Keratinocyte (primary cell): ENCODE measurements at regions not wholly inside any gene's neighbourhood (a gene's known extent, or its start where the extent isn't known, plus 50 kb on each side); places are given as distances from the start of the nearest gene placed in this dataset.

Experiments
- DNase-seq: peaks from one replicate; pipeline ENCODE4 v3.0.0-alpha.2; 2011; ENCODE audit warnings: low read depth, missing footprints, low spot score
- FAIRE-seq: peaks from 2 replicates; lab custom pipeline; 2011; peaks lifted over from hg19 to GRCh38; lab: Jason Lieb, UNC
- H2AFZ ChIP-seq: 2 replicates; pipeline ENCODE4 v1.6.0; 2012; ENCODE audit warnings: low read length, control low read depth, inconsistent platforms; ENCODE audit not compliant: control insufficient read depth
- H3K27ac ChIP-seq: 2 replicates; pipeline ENCODE4 v1.5.1; 2011; ENCODE audit warnings: low read length; ENCODE audit not compliant: control insufficient read depth, insufficient read depth
- H3K27me3 ChIP-seq: 3 replicates; pipeline ENCODE4 v1.6.0; 2011; ENCODE audit warnings: low read length; ENCODE audit not compliant: control insufficient read depth, insufficient read depth; ENCODE audit errors: extremely low read depth
- H3K36me3 ChIP-seq, 2 experiments: 2 replicates in 1 of 2; 3 replicates in 1 of 2; pipeline ENCODE4 v1.5.1; 2011; ENCODE audit warnings: low read length in 2 of 2, mild to moderate bottlenecking in 1 of 2; ENCODE audit not compliant: control insufficient read depth in 2 of 2, insufficient read depth in 2 of 2; ENCODE audit errors: extremely low read depth in 1 of 2
- H3K4me1 ChIP-seq: 3 replicates; pipeline ENCODE4 v1.5.1; 2011; ENCODE audit warnings: low read length; ENCODE audit not compliant: control insufficient read depth, insufficient read depth; ENCODE audit errors: extremely low read depth
- H3K4me2 ChIP-seq: 3 replicates; pipeline ENCODE4 v1.6.0; 2011; ENCODE audit warnings: low read depth, low read length; ENCODE audit not compliant: control insufficient read depth, insufficient read depth; ENCODE audit errors: extremely low read depth
- H3K4me3 ChIP-seq, 3 experiments: fragments of 200-600 bp in 1 of 3; sonication (generic) in 1 of 3; 2 replicates in 2 of 3; 3 replicates in 1 of 3; pipeline ENCODE4 v1.5.1; 2011 to 2016; ENCODE audit warnings: low read length in 3 of 3, mild to moderate bottlenecking in 3 of 3, control low read depth in 2 of 3, inconsistent platforms in 1 of 3, low read depth in 1 of 3, mixed read lengths in 1 of 3, mixed run types in 1 of 3, moderate library complexity in 1 of 3; ENCODE audit not compliant: control insufficient read depth in 2 of 3, insufficient read depth in 2 of 3; ENCODE audit errors: extremely low read depth in 1 of 3
- H3K79me2 ChIP-seq: 2 replicates; pipeline ENCODE4 v1.6.0; 2012; ENCODE audit warnings: low read length; ENCODE audit not compliant: control insufficient read depth, insufficient read depth
- H3K9ac ChIP-seq: 3 replicates; pipeline ENCODE4 v1.6.0; 2011; ENCODE audit warnings: low read length; ENCODE audit not compliant: control insufficient read depth, insufficient read depth; ENCODE audit errors: extremely low read depth
- H3K9me1 ChIP-seq: 3 replicates; pipeline ENCODE4 v1.6.0; 2011; ENCODE audit warnings: low read length; ENCODE audit not compliant: control insufficient read depth, insufficient read depth; ENCODE audit errors: extremely low read depth
- H3K9me3 ChIP-seq: 2 replicates; pipeline ENCODE4 v1.5.1; 2012; ENCODE audit warnings: low read depth, low read length; ENCODE audit not compliant: control insufficient read depth
- H4K20me1 ChIP-seq: 3 replicates; pipeline ENCODE4 v1.6.0; 2011; ENCODE audit warnings: low read length; ENCODE audit not compliant: control insufficient read depth, insufficient read depth; ENCODE audit errors: extremely low read depth
- CTCF ChIP-seq, 3 experiments: IDR thresholded peaks in 1 of 3; conservative IDR thresholded peaks in 1 of 3; optimal IDR thresholded peaks in 1 of 3; 2 replicates in 2 of 3; 3 replicates in 1 of 3; pipeline versions ENCODE3 to v1.5.1; 2011; ENCODE audit warnings: low read length in 3 of 3, mild to moderate bottlenecking in 3 of 3, moderate library complexity in 2 of 3, control low read depth in 1 of 3, inconsistent platforms in 1 of 3; ENCODE audit not compliant: insufficient read depth in 2 of 3; ENCODE audit errors: extremely low read depth in 1 of 3
- EZH2 ChIP-seq: IDR thresholded peaks from one replicate; pipeline ENCODE4 v1.6.1; 2012; ENCODE audit warnings: inconsistent platforms, mild to moderate bottlenecking, low read length, moderate library complexity
- dilution Hi-C: fragments of 300-500 bp; cut with MboI; formaldehyde crosslinking; loops from one replicate; pipeline ENCODE4 v1.7.0; 2020; ENCODE audit warnings: low sequenced_read_pairs; ENCODE audit not compliant: extremely low pct_ligation_motif_present

DNA sequence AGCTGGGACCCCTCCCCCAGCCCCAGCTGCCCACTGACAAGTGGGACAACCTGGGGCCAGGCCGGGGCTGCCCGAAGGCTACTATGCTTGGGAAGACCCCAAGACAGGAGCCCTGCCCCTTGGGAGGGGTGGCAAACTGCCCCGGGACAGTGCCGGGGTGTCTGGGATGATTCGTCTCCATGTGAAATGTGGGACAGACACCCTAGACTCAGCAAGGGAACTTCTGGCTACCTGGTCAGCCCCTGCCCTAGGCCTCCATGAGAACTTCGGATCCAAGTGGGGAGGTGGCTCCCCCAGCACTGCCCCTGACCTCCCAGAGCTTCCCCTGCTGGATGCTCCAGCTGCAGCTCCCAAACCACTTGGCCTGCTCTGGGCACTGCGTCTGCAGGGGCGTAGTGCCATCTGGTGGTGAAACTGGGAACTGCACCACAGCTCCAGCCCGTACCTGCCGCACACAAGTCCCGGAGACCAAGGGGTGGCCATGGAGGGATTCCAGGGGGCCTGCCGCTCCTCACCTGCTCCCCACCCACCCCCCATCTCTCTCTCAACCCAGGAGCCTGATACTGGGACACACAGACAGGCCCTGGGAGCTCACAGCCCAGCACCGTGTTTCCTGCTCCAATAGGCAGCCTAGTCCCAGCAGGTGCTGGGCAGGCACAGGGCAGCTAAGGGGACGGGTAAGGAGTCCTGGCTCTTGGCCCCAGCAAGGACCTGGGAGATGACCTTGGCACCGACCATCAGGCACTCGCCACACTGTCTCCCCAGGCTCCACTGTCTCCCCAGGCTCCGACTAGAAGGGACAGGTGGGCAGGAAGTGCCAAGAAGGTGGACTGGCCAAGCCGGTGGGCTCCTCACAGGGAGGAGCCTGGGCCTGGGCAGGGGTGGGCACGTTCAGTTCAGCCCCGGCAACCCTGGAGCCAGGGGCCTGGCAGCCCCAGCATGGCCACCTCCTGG is 194.1 kb downstream of the IGLL1 start:
- H4K20me1 ChIP-seq, result peaks cover 6% of the 10 kb centered on the region
- H3K27ac ChIP-seq, result no peak overlapping the region
- H3K9ac ChIP-seq, result no peak overlapping the region
- H2AFZ ChIP-seq, result no peak overlapping the region
- no peaks in the 10 kb centered on the region for H3K36me3 ChIP-seq
- H3K4me1 ChIP-seq, result no peaks in the 10 kb centered on the region
- dilution Hi-C loops, result no loop called here
- no peaks in the 10 kb centered on the region for H3K79me2 ChIP-seq
- no peak overlapping the region for H3K4me3 ChIP-seq
- no peak for FAIRE-seq
- peaks cover 5% of the 10 kb centered on the region for H3K27me3 ChIP-seq
- TF ChIP-seq CTCF (optimal IDR thresholded peaks at IDR 0.05 in 1 of 3, IDR thresholded peaks at IDR 0.05 in 1 of 3, conservative IDR thresholded peaks at IDR 0.05 in 1 of 3; ENCODE audit: extremely low read depth in 1 of 3, insufficient read depth in 2 of 3, low read length in 3 of 3) (peak; percentile 95 to 99 (median 97)), EZH2 (no peak)
- H3K9me1 ChIP-seq, result no peaks in the 10 kb centered on the region
- peak; percentile 48 for DNase-seq
- no peaks in the 10 kb centered on the region for H3K9me3 ChIP-seq
- no peak overlapping the region for H3K4me2 ChIP-seq

DNA sequence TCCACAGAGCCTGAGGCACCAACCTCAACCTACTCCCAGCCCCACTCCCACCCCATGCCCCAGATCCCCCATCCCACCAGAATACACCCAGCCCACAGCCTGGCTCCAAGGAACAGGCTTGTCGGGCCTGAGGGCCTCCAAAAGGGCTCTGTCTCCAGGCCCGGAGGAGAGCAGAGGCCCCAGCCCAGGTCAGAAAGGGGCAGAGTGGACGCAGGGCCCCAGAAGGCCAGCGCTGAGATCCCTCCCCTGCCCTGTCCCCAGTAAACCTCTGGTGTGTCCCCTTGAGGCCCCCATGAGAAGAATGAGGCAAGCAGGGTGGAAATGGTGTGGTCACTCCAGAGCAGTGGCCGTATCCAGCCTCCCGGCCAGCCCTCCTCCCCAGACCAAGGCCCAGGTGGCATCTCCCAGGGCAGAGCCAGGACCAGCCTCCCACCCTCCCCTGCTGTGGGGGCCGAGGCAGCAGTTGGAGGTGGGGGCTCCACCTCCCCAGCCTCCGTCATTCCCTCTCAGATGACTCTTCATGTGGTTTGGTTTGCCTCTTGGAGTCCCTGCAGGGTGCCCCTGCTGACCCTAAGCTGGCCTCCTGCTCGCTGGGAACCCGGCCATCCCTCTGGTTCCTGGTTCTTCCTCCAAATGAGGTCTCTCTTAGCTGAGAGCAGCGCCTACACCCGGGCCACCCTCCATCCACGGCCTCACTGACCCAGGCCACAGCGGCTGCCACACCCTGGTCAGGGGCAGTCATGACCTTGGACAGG is 195.0 kb downstream of the IGLL1 start:
- no peak overlapping the region for H3K4me2 ChIP-seq
- no peaks in the 10 kb centered on the region for H3K36me3 ChIP-seq
- H3K4me1 ChIP-seq, result no peaks in the 10 kb centered on the region
- H3K4me3 ChIP-seq, result no peak overlapping the region
- no peak overlapping the region for H3K27ac ChIP-seq
- DNase-seq (no peak), FAIRE-seq (no peak)
- H4K20me1 ChIP-seq, result peaks cover 6% of the 10 kb centered on the region
- no peaks in the 10 kb centered on the region for H3K9me1 ChIP-seq
- dilution Hi-C loops, result no loop called here
- H3K9me3 ChIP-seq, result no peaks in the 10 kb centered on the region
- H3K9ac ChIP-seq, result no peak overlapping the region
- no peak for TF ChIP-seq EZH2
- no peak for TF ChIP-seq CTCF (optimal IDR thresholded peaks at IDR 0.05 in 1 of 3, IDR thresholded peaks at IDR 0.05 in 1 of 3, conservative IDR thresholded peaks at IDR 0.05 in 1 of 3; ENCODE audit: extremely low read depth in 1 of 3, insufficient read depth in 2 of 3, low read length in 3 of 3)
- H3K79me2 ChIP-seq, result no peaks in the 10 kb centered on the region
- H2AFZ ChIP-seq, result no peak overlapping the region
- H3K27me3 ChIP-seq, result peaks cover 5% of the 10 kb centered on the region
